ENCODE measurements at regions not wholly inside any gene's neighbourhood (a gene's known extent, or its start where the extent isn't known, plus 50 kb on each side); places are given as distances from the start of the nearest gene placed in this dataset.

GRCh38 chr1:163877016-163877415 lies 555.3 kb downstream of the NUF2 start:
- TF ChIP-seq, protein P1, sequence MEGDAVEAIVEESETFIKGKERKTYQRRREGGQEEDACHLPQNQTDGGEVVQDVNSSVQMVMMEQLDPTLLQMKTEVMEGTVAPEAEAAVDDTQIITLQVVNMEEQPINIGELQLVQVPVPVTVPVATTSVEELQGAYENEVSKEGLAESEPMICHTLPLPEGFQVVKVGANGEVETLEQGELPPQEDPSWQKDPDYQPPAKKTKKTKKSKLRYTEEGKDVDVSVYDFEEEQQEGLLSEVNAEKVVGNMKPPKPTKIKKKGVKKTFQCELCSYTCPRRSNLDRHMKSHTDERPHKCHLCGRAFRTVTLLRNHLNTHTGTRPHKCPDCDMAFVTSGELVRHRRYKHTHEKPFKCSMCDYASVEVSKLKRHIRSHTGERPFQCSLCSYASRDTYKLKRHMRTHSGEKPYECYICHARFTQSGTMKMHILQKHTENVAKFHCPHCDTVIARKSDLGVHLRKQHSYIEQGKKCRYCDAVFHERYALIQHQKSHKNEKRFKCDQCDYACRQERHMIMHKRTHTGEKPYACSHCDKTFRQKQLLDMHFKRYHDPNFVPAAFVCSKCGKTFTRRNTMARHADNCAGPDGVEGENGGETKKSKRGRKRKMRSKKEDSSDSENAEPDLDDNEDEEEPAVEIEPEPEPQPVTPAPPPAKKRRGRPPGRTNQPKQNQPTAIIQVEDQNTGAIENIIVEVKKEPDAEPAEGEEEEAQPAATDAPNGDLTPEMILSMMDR (IDR thresholded peaks at IDR 0.05), result no peak
- no peak for TF ChIP-seq POLR2A (IDR thresholded peaks at IDR 0.05)
- TF ChIP-seq EP300 (IDR thresholded peaks at IDR 0.05), result no peak

Measured in upper lobe of left lung (tissue), 4 donors.